LNCaP clone FGC (cell line): ENCODE measurements at regions not wholly inside any gene's neighbourhood (a gene's known extent, or its start where the extent isn't known, plus 50 kb on each side); places are given as distances from the start of the nearest gene placed in this dataset.
"Not testable (repeated sequence)": the region's sequence is repeated elsewhere in the genome, so short reads cannot be mapped to it uniquely, and the experiment has no call there.

ENCODE experiments used
- DNase-seq: peaks from one replicate; pipeline ENCODE4 v3.0.0-alpha.2; 2011; ENCODE audit warnings: low read depth
- H3K4me3 ChIP-seq: 2 replicates; pipeline ENCODE4 v1.5.1; 2011; ENCODE audit warnings: mild to moderate bottlenecking, low read depth, low read length, control low read depth
- CTCF ChIP-seq: IDR thresholded peaks from 2 replicates; pipeline ENCODE4 v1.5.1; 2012; ENCODE audit warnings: mild to moderate bottlenecking; ENCODE audit not compliant: control insufficient read depth, insufficient read depth; ENCODE audit errors: extremely low read depth

DNA sequence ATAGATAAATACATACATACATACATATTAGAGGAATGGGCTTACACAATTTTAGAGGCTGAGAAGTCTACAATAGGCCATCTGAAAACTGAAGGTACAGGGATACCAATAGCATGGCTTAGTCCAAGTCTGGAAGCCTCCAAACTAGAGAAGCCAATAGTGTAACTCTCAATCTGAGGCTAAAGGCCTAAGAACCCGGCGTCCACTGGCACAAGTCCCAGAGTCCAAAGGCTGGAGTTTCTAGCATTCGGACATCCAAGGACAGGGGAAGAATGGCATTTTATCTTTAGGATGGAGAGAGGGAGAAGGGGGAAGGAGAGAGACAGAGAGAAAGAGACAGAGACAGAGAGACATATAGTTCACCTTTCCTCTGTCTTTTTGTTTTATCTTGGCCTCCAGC is 63.7 kb upstream of the SYT4 start:
- no peak for TF ChIP-seq CTCF
- H3K4me3 ChIP-seq, result no peak overlapping the region
- no peak for DNase-seq

DNA sequence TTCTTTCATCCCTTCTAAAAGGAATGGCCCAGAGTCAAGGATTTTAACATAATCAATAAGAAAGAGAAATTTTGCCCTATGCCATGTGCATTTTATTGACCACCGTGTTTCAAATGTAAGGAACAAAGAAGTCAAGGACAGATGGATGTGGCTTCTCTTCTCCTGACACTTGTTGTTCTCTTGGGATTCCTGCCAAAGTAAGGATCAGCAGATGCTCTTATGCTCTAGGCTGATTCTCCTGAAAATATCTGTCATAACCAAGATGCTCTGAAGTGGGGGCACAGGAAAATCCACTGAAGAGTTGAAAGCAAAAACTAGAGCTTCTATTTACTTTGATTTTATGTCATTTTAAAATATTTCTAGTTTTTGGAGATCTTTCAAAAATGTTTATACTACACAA is 72.9 kb upstream of the SYT4 start:
- no peak for DNase-seq
- H3K4me3 ChIP-seq, result no peak overlapping the region

GRCh38 chr18:43364535-43364934 is 87.2 kb upstream of the SYT4 start:
- H3K4me3 ChIP-seq, result no peak overlapping the region
- TF ChIP-seq CTCF, result no peak
- no peak for DNase-seq

More for the DNA sequence above, 72.9 kb upstream of the SYT4 start:
- TF ChIP-seq CTCF, result no peak

GRCh38 chr18:43367895-43368294 is 90.6 kb upstream of the SYT4 start:
- DNase-seq, result no peak
- H3K4me3 ChIP-seq, result no peak overlapping the region
- no peak for TF ChIP-seq CTCF

DNA sequence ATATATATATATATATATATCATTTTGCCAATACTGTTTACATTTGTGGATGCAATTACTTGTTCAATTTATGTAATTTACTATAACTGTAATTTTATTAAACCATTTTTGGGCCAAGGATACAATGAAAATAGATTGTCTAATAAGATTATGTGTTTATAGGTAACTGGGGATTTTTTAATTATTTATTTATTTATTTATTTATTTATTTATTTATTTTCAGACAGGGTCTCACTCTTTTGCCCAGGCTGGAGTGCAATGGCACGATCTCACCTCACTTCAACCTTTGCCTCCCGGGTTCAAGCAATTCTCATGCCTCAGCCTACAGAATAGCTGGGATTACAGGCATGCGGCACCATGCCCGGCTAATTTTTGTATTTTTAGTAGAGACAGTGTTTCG is 92.0 kb upstream of the SYT4 start:
- H3K4me3 ChIP-seq, DNase-seq: not testable (repeated sequence)

DNA sequence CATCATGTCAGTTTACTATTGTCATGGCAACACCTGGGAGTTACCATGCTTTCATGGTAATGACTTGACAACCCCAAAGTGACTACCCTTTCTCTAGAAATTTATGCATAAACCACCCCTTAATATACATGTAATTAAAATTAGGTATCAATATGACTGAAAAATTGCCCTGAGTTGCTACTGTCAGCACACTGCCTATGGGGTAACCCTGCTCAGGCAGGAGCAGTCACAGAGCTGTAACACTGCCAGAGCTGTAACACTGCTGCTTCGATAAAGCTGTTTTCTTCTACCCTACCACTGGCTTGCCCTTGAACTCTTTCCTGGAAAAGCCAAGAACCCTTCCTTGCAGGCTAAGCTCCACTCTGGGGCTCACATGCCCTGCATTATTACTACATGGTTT is 95.5 kb upstream of the SYT4 start:
- no peak for TF ChIP-seq CTCF
- H3K4me3 ChIP-seq, result no peak overlapping the region
- no peak for DNase-seq

- no peak overlapping the region for H3K4me3 ChIP-seq
- no peak for DNase-seq
- TF ChIP-seq CTCF, result no peak
These were observed 102.9 kb upstream of the SYT4 start for GRCh38 chr18:43380104-43380672.
